ENCODE measurements at regions not wholly inside any gene's neighbourhood (a gene's known extent, or its start where the extent isn't known, plus 50 kb on each side); places are given as distances from the start of the nearest gene placed in this dataset.

DNA sequence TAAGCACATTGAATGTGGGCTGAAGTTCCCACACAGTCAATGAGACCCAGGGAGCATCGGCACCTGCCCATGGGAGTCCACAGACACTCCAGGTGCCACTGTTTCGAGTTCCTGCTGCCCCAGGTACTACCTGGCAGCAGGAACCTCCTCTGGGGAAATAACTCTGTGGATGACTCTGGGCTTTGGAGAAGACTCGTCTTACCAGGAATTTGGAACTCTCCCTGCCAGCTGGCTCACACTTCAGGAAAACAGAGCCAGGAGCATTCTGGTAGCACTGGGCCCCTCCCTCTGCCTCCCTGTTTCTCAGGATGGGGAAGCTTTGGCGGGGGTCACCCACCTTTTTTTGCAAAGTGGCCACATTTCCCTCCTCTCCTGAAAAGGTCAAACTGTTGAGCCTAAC is 69.5 kb upstream of the MC3R start:
- no peak for DNase-seq (ENCODE audit: low read depth, low spot score)
- no peak overlapping the region for H3K4me3 ChIP-seq (ENCODE audit: low read depth, low read length)
- TF ChIP-seq, protein P1, sequence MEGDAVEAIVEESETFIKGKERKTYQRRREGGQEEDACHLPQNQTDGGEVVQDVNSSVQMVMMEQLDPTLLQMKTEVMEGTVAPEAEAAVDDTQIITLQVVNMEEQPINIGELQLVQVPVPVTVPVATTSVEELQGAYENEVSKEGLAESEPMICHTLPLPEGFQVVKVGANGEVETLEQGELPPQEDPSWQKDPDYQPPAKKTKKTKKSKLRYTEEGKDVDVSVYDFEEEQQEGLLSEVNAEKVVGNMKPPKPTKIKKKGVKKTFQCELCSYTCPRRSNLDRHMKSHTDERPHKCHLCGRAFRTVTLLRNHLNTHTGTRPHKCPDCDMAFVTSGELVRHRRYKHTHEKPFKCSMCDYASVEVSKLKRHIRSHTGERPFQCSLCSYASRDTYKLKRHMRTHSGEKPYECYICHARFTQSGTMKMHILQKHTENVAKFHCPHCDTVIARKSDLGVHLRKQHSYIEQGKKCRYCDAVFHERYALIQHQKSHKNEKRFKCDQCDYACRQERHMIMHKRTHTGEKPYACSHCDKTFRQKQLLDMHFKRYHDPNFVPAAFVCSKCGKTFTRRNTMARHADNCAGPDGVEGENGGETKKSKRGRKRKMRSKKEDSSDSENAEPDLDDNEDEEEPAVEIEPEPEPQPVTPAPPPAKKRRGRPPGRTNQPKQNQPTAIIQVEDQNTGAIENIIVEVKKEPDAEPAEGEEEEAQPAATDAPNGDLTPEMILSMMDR (IDR thresholded peaks at IDR 0.05; ENCODE audit: insufficient read depth, low read length, missing control alignments): no peak
- ChIA-PET POLR2A (no interaction called here), CTCF (no interaction called here)

DNA sequence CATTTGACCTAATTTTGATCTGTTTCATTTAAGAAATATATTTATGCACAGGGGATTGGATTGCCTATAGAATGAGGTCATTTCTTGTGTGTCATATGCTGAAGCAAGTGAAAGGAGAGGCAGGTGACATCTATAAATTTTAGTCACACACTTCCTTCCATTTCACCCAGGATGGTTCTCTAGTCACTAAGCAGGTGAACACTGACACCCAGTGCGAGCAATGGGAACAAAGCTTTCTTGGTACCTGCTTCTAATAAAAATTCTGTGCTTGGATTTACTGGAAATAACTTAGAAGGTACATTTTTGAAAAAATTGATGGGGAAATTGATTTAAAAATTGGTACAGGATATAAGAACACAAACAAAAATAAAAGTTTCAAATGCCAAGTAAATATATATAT is 66.9 kb upstream of the MC3R start:
- TF ChIP-seq, protein P1 (IDR thresholded peaks at IDR 0.05; ENCODE audit: insufficient read depth, low read length, missing control alignments): no peak
- H3K4me3 ChIP-seq (ENCODE audit: low read depth, low read length): no peak overlapping the region
- no peak for DNase-seq (ENCODE audit: low read depth, low spot score)
- CTCF ChIA-PET: no interaction called here
- POLR2A ChIA-PET: no interaction called here

DNA sequence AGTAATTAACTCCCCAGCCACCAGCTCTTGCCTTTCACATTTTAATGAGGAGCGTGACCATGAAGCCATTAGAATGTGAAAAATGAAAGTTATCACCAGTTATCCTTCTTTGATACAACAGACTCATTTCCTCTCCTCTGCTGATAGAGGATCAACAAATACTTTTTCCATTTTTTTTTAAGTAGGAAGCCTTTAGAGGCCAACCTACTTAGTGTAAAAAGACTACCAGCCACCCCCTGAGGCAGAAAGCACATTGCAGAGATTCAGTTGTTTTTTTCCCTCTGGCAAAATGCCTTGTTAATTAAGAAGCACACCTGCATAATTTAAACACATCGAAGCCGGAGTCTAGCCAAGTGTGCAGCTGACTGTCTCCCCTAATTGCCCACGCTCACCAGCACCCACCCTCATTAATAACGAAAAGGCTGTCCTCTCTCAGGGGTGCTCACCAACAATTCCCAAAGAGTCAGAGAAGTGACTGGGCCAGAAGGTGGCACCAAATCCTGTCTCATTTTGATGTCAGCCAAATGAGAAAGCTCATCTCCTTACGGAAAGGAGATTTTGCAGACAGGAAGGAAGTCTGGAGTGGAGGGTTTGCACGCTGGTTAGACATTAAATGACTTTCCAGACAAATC is 60.9 kb upstream of the MC3R start:
- ChIA-PET POLR2A (no interaction called here), CTCF (no interaction called here)
- no peak overlapping the region for H3K4me3 ChIP-seq (ENCODE audit: low read depth, low read length)
- DNase-seq (ENCODE audit: low read depth, low spot score): no peak
- TF ChIP-seq, protein P1 (IDR thresholded peaks at IDR 0.05; ENCODE audit: insufficient read depth, low read length, missing control alignments): no peak

DNA sequence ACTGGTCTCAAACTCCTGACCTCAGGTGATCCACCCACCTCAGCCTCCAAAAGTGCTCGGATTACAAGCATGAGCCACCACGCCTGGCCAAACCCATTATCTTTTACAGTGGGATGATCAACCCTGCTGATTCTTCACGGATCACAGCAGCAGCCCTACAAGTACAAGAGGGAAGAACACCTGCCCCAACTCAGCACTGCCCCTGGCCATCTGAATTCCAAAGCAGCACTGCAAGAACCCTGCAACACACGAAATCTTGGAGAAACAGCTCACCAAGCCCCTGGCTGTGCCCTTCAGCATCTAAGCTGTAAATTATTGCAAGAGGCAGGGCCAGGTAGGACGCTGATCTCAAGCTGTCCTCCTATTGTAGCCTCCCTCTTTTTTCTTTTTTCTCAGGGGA is 54.5 kb upstream of the MC3R start:
- DNase-seq (ENCODE audit: low read depth, low spot score): no peak
- TF ChIP-seq, protein P1 (IDR thresholded peaks at IDR 0.05; ENCODE audit: insufficient read depth, low read length, missing control alignments): no peak
- ChIA-PET POLR2A (no interaction called here), CTCF (no interaction called here)
- H3K4me3 ChIP-seq (ENCODE audit: low read depth, low read length): no peak overlapping the region

DNA sequence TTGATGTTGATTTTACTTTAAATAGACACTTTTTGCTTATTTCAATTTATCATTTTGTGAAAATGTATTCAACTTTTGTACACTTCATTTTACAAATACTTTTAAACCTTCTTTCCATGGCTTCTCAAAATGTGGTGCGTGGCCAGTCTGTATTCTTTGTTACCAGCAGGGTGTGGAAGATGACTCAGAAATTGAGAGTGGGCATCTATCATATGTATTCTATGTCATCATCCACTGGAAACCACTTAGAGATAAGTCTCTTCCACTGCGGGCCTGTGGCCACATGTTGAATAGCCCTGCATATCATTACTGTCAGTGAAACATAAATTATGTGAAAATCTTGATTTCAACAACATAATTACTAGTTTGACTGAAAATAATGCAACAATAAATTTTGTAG is 52.6 kb upstream of the MC3R start:
- POLR2A ChIA-PET: no interaction called here
- no peak for DNase-seq (ENCODE audit: low read depth, low spot score)
- TF ChIP-seq, protein P1 (IDR thresholded peaks at IDR 0.05; ENCODE audit: insufficient read depth, low read length, missing control alignments): no peak
- no peak overlapping the region for H3K4me3 ChIP-seq (ENCODE audit: low read depth, low read length)
- CTCF ChIA-PET: no interaction called here

All from AG04449 (cell line).